Loucy (cell line): ENCODE measurements at regions not wholly inside any gene's neighbourhood (a gene's known extent, or its start where the extent isn't known, plus 50 kb on each side); places are given as distances from the start of the nearest gene placed in this dataset.

ENCODE experiments used
- H2AFZ ChIP-seq: fragments of 200-600 bp; sonication (generic); 2 replicates; pipeline ENCODE4 v1.6.0; 2016; ENCODE audit warnings: antibody characterized with exemption, mild to moderate bottlenecking, low read length, moderate library complexity
- H3F3A ChIP-seq: fragments of 200-600 bp; 2 replicates; pipeline ENCODE4 v1.6.0; 2016; ENCODE audit warnings: antibody characterized with exemption, low read depth, mild to moderate bottlenecking
- H3K27me3 ChIP-seq: fragments of 200-600 bp; sonication (generic); 2 replicates; pipeline ENCODE4 v1.6.1; 2014; ENCODE audit warnings: low read length, mild to moderate bottlenecking; ENCODE audit not compliant: insufficient read depth, poor library complexity, severe bottlenecking
- H3K36me3 ChIP-seq: fragments of 200-600 bp; sonication (generic); 2 replicates; pipeline ENCODE4 v1.6.1; 2016; ENCODE audit warnings: low read length; ENCODE audit not compliant: insufficient read depth
- H3K4me1 ChIP-seq: fragments of 200-600 bp; sonication (generic); 2 replicates; pipeline ENCODE4 v1.5.1; 2014; ENCODE audit warnings: low read length, mild to moderate bottlenecking; ENCODE audit not compliant: insufficient read depth, poor library complexity, severe bottlenecking
- H3K4me2 ChIP-seq: fragments of 200-600 bp; sonication (generic); 2 replicates; pipeline ENCODE4 v1.6.0; 2014; ENCODE audit warnings: antibody characterized with exemption, low read length, low read depth, mild to moderate bottlenecking; ENCODE audit not compliant: poor library complexity, severe bottlenecking
- H3K4me3 ChIP-seq: fragments of 200-600 bp; sonication (generic); 2 replicates; pipeline ENCODE4 v1.5.1; 2014; ENCODE audit warnings: low read length, mild to moderate bottlenecking, mixed read lengths; ENCODE audit not compliant: poor library complexity, severe bottlenecking
- H3K79me2 ChIP-seq: fragments of 200-600 bp; sonication (generic); 2 replicates; pipeline ENCODE4 v1.6.1; 2014; ENCODE audit warnings: low read length; ENCODE audit not compliant: insufficient read depth
- H3K9ac ChIP-seq: fragments of 200-600 bp; sonication (generic); 2 replicates; pipeline ENCODE4 v1.6.0; 2014; ENCODE audit warnings: mild to moderate bottlenecking, low read depth, low read length, moderate library complexity; ENCODE audit not compliant: poor library complexity, severe bottlenecking
- H3K9me2 ChIP-seq: fragments of 200-600 bp; sonication (generic); replicated peaks from 2 replicates; pipeline ENCODE4 v1.6.1; 2016; ENCODE audit warnings: low read depth, low read length, mixed read lengths
- H3K9me3 ChIP-seq: fragments of 200-600 bp; sonication (generic); 2 replicates; pipeline ENCODE4 v1.6.1; 2014; ENCODE audit warnings: mild to moderate bottlenecking, antibody characterized with exemption, low read length, low read depth; ENCODE audit not compliant: insufficient read depth
- H4K20me1 ChIP-seq: fragments of 200-600 bp; sonication (generic); 2 replicates; pipeline ENCODE4 v1.6.0; 2014; ENCODE audit warnings: antibody characterized with exemption, low read length, mild to moderate bottlenecking; ENCODE audit not compliant: insufficient read depth, poor library complexity, severe bottlenecking
- CTCF ChIP-seq: fragments of 200-600 bp; sonication (generic); conservative IDR thresholded peaks from 2 replicates; pipeline ENCODE4 v1.5.1; 2014; ENCODE audit warnings: mild to moderate bottlenecking, antibody characterized with exemption, low read length
- EZH2phosphoT487 ChIP-seq: fragments of 200-600 bp; IDR thresholded peaks from 2 replicates; pipeline ENCODE4 v1.6.1; 2018; ENCODE audit warnings: antibody characterized with exemption, mild to moderate bottlenecking, moderate library complexity, borderline replicate concordance

- Histone ChIP-seq H3K4me3 (no peak overlapping the region), H2AFZ (no peak overlapping the region), H3K27me3 (no peaks in the 10 kb centered on the region), H3K4me2 (no peak overlapping the region), H3K9me2 (no peaks in the 10 kb centered on the region), H3F3A (no peaks in the 10 kb centered on the region), H3K36me3 (no peaks in the 10 kb centered on the region), H3K4me1 (no peaks in the 10 kb centered on the region), H3K9me3 (peaks cover 6% of the 10 kb centered on the region; the same call in 1 of the 2 replicates), H3K9ac (no peak overlapping the region), H3K79me2 (no peaks in the 10 kb centered on the region), H4K20me1 (no peaks in the 10 kb centered on the region)
- no peak for TF ChIP-seq CTCF
- no peak for TF ChIP-seq EZH2phosphoT487
Observed at GRCh38 chr2:71827524-71827901, 320.1 kb downstream of the CYP26B1 start.

- Histone ChIP-seq H3K4me3 (no peak overlapping the region), H3K4me1 (no peaks in the 10 kb centered on the region), H3K79me2 (no peaks in the 10 kb centered on the region), H3K9ac (no peak overlapping the region), H3K9me3 (peaks cover 6% of the 10 kb centered on the region; the same call in 1 of the 2 replicates), H3K4me2 (no peak overlapping the region), H4K20me1 (no peaks in the 10 kb centered on the region), H2AFZ (no peak overlapping the region), H3K27me3 (no peaks in the 10 kb centered on the region), H3K36me3 (no peaks in the 10 kb centered on the region), H3F3A (no peaks in the 10 kb centered on the region), H3K9me2 (no peaks in the 10 kb centered on the region)
- TF ChIP-seq EZH2phosphoT487 (no peak), CTCF (no peak)
Observed at GRCh38 chr2:71826826-71827523, 320.7 kb downstream of the CYP26B1 start.

- no peaks in the 10 kb centered on the region for H3K27me3 ChIP-seq
- H3K9me2 ChIP-seq, result no peaks in the 10 kb centered on the region
- H3K4me1 ChIP-seq, result no peaks in the 10 kb centered on the region
- no peaks in the 10 kb centered on the region for H4K20me1 ChIP-seq
- H3K79me2 ChIP-seq, result no peaks in the 10 kb centered on the region
- no peak overlapping the region for H2AFZ ChIP-seq
- no peak overlapping the region for H3K4me2 ChIP-seq
- TF ChIP-seq CTCF, result no peak
- TF ChIP-seq EZH2phosphoT487, result no peak
- H3K9me3 ChIP-seq, result peaks cover 6% of the 10 kb centered on the region; the same call in 1 of the 2 replicates
- no peaks in the 10 kb centered on the region for H3K36me3 ChIP-seq
- no peak overlapping the region for H3K9ac ChIP-seq
- no peaks in the 10 kb centered on the region for H3F3A ChIP-seq
- no peak overlapping the region for H3K4me3 ChIP-seq
Observed at GRCh38 chr2:71826299-71826698, 321.4 kb downstream of the CYP26B1 start.
